ENCODE measurements at regions not wholly inside any gene's neighbourhood (a gene's known extent, or its start where the extent isn't known, plus 50 kb on each side); places are given as distances from the start of the nearest gene placed in this dataset.
A peak's percentile ranks its signal among the peaks of the same experiment; 100 is the strongest.

GRCh38 chr9:95381221-95381620 lies 63.7 kb upstream of the FANCC start:
- RAD21 ChIA-PET (ENCODE audit: unreplicated experiment) = no interaction called here
- no TSS peak for BruUV-seq (replicated peaks)
- no peaks in the 10 kb centered on the region; a peak in 1 of 4 replicates for H3K27me3 ChIP-seq (replicated peaks in 1 of 2; ENCODE audit: control insufficient read depth in 2 of 2, insufficient read depth in 2 of 2, low read length in 1 of 2)
- CTCF ChIA-PET = interaction anchor here (1.0 to 1.3 kb wide), 3 partner anchors 8 to 192 kb away, joined by 3 to 4 read pairs (median 4); no protein-coding TSS in a partner anchor
- no peaks in the 10 kb centered on the region; the same call in 1 of the 2 replicates for H3K4me1 ChIP-seq (ENCODE audit: control insufficient read depth, insufficient read depth, low read length)
- peak; percentile 54 for ATAC-seq
- no peak overlapping the region for H3K4me3 ChIP-seq
- no peaks in the 10 kb centered on the region for H3K36me3 ChIP-seq (ENCODE audit: control insufficient read depth in 2 of 2, insufficient read depth in 2 of 2, low read length in 1 of 2)
- WGBS (ENCODE audit: insufficient coverage, insufficient replicate concordance, low lambda C conversion rate, missing lambda C conversion rate) = 23% methylated on average over 7 of the region's 7 CpGs
- no peaks in the 10 kb centered on the region for H3K79me2 ChIP-seq (ENCODE audit: control insufficient read depth, insufficient read depth, low read length)
- FAIRE-seq = no peak
- SMC1A ChIA-PET (ENCODE audit: uncharacterized antibody, unreplicated experiment) = interaction anchor here (1.4 to 1.8 kb wide), 3 partner anchors 10 to 82 kb away, joined by 3 to 6 read pairs (median 4); no protein-coding TSS in a partner anchor
- H3K9ac ChIP-seq (ENCODE audit: control insufficient read depth, insufficient read depth, low read length) = no peak overlapping the region
- no peaks in the 10 kb centered on the region for H4K20me1 ChIP-seq (ENCODE audit: control insufficient read depth, insufficient read depth)
- in situ Hi-C loops (cut with MboI) (no loop called here), intact Hi-C loops (cut with micrococcal nuclease; ENCODE audit: unreplicated experiment) (loop anchor here (10.0 kb wide), 1 partner anchor 124 kb away; no protein-coding TSS in a partner anchor)
- H3K4me2 ChIP-seq (ENCODE audit: control insufficient read depth, insufficient read depth) = no peak overlapping the region
- POLR2A ChIA-PET = no interaction called here
- H2AFZ ChIP-seq (ENCODE audit: control insufficient read depth, low read depth, low read length) = no peak overlapping the region
- peak; percentile 11 for DNase-seq (ENCODE audit: low read depth, low spot score)
- no peaks in the 10 kb centered on the region; the same call in 2 of the 3 replicates for H3K9me3 ChIP-seq (replicated peaks; ENCODE audit: control insufficient read depth, insufficient read depth, low read length)
- H3K27ac ChIP-seq (ENCODE audit: control insufficient read depth, insufficient read depth) = no peak overlapping the region
- TF ChIP-seq ZBTB11 (CRISPR knock-in tag; IDR thresholded peaks at IDR 0.05) (no peak), MYB (IDR thresholded peaks at IDR 0.05; ENCODE audit: borderline replicate concordance, low read depth, low read length) (no peak), IKZF2 (IDR thresholded peaks at IDR 0.05) (peak; percentile 52 to 60; a peak in 3 of 4 replicates), CREM (IDR thresholded peaks at IDR 0.05; ENCODE audit: low read depth) (no peak), ATF2 (IDR thresholded peaks at IDR 0.05; ENCODE audit: low read length) (no peak), JUND (IDR thresholded peaks at IDR 0.05; ENCODE audit: low read depth, low read length) (no peak), ZNF274 (IDR thresholded peaks at IDR 0.05; ENCODE audit: insufficient read depth, insufficient read length) (no peak), ZZZ3 (IDR thresholded peaks at IDR 0.05; ENCODE audit: control insufficient read depth, insufficient read length, low read depth) (no peak), FOS (IDR thresholded peaks at IDR 0.05; ENCODE audit: borderline replicate concordance, extremely low read depth, insufficient read length) (no peak), PAX5 (IDR thresholded peaks at IDR 0.05; ENCODE audit: borderline replicate concordance, low read depth, low read length) (no peak), CREB1 (IDR thresholded peaks at IDR 0.05; ENCODE audit: low read depth) (no peak), EZH2 (IDR thresholded peaks at IDR 0.05; ENCODE audit: borderline replicate concordance, control insufficient read depth, low read depth, low read length) (no peak), NFYA (IDR thresholded peaks at IDR 0.05; ENCODE audit: borderline replicate concordance, low read depth, low read length) (no peak), TCF3 (IDR thresholded peaks at IDR 0.05; ENCODE audit: borderline replicate concordance, insufficient read depth, low read depth, low read length) (no peak), EED (IDR thresholded peaks at IDR 0.05; ENCODE audit: low read depth) (no peak)
- TF ChIP-seq, protein P1, sequence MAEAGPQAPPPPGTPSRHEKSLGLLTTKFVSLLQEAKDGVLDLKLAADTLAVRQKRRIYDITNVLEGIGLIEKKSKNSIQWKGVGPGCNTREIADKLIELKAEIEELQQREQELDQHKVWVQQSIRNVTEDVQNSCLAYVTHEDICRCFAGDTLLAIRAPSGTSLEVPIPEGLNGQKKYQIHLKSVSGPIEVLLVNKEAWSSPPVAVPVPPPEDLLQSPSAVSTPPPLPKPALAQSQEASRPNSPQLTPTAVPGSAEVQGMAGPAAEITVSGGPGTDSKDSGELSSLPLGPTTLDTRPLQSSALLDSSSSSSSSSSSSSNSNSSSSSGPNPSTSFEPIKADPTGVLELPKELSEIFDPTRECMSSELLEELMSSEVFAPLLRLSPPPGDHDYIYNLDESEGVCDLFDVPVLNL (IDR thresholded peaks at IDR 0.05; ENCODE audit: low read depth, low read length) = no peak
